ENCODE measurements at regions not wholly inside any gene's neighbourhood (a gene's known extent, or its start where the extent isn't known, plus 50 kb on each side); places are given as distances from the start of the nearest gene placed in this dataset.
"Not testable (repeated sequence)": the region's sequence is repeated elsewhere in the genome, so short reads cannot be mapped to it uniquely, and the experiment has no call there.

DNA sequence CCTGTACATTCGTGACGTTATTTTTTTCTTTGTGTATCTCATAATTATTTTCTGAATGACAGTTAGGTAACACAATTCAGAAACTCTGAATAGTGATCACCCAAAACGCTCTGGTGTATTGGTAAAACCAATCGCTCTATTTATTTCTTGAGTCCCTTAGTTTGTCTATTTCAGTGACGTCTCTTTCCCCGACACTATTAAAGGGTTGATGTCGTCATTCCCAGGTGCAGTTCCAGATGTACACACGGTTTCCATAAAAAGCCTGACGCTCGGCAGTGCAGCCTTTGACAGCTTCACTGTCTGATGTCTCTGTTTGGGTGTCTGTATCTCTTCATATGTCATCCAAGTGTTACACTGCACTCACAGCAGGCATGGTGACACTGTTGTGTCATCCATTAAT is 701.4 kb downstream of the TMEM121 start:
- no peaks in the 10 kb centered on the region for H3K27me3 Mint-ChIP-seq
- no peak for DNase-seq (ENCODE audit: low spot score, unreplicated experiment)
- H3K4me3 Mint-ChIP-seq (ENCODE audit: low read depth) = no peak overlapping the region
- H3K27ac Mint-ChIP-seq = no peak overlapping the region
- peaks cover 55% of the 10 kb centered on the region for H3K9me3 Mint-ChIP-seq (ENCODE audit: low read depth)
- H3K36me3 Mint-ChIP-seq (ENCODE audit: insufficient read depth) = peaks cover 2% of the 10 kb centered on the region
- TF ChIP-seq, protein P1, sequence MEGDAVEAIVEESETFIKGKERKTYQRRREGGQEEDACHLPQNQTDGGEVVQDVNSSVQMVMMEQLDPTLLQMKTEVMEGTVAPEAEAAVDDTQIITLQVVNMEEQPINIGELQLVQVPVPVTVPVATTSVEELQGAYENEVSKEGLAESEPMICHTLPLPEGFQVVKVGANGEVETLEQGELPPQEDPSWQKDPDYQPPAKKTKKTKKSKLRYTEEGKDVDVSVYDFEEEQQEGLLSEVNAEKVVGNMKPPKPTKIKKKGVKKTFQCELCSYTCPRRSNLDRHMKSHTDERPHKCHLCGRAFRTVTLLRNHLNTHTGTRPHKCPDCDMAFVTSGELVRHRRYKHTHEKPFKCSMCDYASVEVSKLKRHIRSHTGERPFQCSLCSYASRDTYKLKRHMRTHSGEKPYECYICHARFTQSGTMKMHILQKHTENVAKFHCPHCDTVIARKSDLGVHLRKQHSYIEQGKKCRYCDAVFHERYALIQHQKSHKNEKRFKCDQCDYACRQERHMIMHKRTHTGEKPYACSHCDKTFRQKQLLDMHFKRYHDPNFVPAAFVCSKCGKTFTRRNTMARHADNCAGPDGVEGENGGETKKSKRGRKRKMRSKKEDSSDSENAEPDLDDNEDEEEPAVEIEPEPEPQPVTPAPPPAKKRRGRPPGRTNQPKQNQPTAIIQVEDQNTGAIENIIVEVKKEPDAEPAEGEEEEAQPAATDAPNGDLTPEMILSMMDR (IDR thresholded peaks at IDR 0.05; ENCODE audit: unreplicated experiment) = no peak
- no peaks in the 10 kb centered on the region for H3K4me1 Mint-ChIP-seq (ENCODE audit: low read depth)

DNA sequence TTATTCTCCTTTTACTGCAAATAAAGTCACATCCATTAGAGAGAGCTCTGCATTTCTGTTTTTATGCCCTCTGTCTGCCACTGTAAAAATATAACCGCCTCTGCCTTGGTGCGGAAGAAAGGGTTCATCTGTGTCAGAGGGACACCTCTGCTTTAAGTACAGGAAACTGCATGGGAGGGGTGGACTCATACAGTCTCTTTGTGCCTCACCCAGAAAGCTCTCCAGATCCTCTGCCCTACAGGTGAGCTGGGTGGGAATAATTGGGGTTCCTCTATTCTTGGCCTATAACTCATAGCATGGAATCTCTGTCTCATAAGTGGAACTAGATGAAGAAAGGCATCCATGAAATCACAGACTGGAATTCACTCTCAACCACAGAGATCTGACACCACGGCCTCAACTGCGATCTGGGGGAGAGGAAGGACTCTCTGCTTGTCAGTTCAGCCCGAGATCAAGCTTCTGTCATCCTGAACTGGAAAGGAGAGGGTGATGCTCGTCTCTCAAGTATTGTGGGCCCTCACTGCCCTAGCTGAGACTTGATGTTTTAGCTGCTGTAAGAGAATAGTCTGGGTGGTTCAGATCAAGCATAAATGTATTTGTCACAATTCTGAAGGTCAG is 702.3 kb downstream of the TMEM121 start:
- no peaks in the 10 kb centered on the region for H3K4me1 Mint-ChIP-seq (ENCODE audit: low read depth)
- no peak overlapping the region for H3K4me3 Mint-ChIP-seq (ENCODE audit: low read depth)
- TF ChIP-seq, protein P1 (IDR thresholded peaks at IDR 0.05; ENCODE audit: unreplicated experiment) = no peak
- no peaks in the 10 kb centered on the region for H3K27me3 Mint-ChIP-seq
- H3K9me3 Mint-ChIP-seq (ENCODE audit: low read depth) = peaks cover 57% of the 10 kb centered on the region
- H3K36me3 Mint-ChIP-seq (ENCODE audit: insufficient read depth) = peaks cover 2% of the 10 kb centered on the region
- H3K27ac Mint-ChIP-seq = no peak overlapping the region
- DNase-seq (ENCODE audit: low spot score, unreplicated experiment) = no peak

DNA sequence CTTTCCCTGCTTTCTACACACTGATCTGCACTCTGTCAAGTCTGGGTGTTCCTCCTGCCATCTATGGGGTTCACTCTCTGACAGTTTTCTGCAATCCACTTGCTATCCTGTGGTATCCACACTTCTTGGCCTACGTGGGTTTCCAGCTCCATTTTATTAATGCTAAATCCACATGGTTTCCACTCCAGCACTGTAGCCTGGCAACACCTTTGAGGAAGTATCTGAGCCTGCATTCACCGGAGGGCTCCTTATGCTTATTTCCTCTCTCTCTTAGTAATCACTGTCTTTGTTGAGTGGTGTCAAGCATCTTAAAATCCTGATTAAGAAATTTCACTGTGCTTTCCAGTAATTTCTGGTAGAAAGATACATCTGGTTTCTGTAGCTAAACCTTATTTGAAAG is 703.7 kb downstream of the TMEM121 start:
- no peaks in the 10 kb centered on the region for H3K27me3 Mint-ChIP-seq
- DNase-seq (ENCODE audit: low spot score, unreplicated experiment) = no peak
- H3K4me1 Mint-ChIP-seq (ENCODE audit: low read depth) = no peaks in the 10 kb centered on the region
- TF ChIP-seq, protein P1 (IDR thresholded peaks at IDR 0.05; ENCODE audit: unreplicated experiment) = no peak
- H3K36me3 Mint-ChIP-seq (ENCODE audit: insufficient read depth) = peaks cover 2% of the 10 kb centered on the region
- no peak overlapping the region for H3K4me3 Mint-ChIP-seq (ENCODE audit: low read depth)
- no peak overlapping the region for H3K27ac Mint-ChIP-seq
- H3K9me3 Mint-ChIP-seq (ENCODE audit: low read depth) = peaks cover 51% of the 10 kb centered on the region

DNA sequence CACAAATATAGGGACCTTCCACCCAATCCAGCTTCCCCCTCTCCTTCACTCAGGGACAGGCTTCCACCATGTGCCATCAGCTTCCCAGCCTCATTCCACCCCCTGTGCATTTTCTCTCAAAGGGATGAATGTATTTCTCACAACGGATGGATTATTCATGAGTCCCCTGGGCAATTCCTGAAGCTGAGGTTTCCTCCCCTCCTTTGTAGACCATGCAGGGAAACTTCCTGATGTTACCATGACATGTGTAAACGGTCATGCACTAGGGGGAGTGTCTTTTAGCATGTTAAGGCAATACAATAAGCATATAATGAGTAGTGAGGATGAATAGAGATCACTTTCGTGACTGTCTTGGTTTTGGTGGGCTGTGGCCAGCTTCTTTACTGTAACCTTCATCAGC is 706.8 kb downstream of the TMEM121 start:
- not testable (repeated sequence) for H3K4me3 Mint-ChIP-seq (ENCODE audit: low read depth); H3K36me3 Mint-ChIP-seq (ENCODE audit: insufficient read depth); H3K4me1 Mint-ChIP-seq (ENCODE audit: low read depth); DNase-seq (ENCODE audit: low spot score, unreplicated experiment); H3K27me3 Mint-ChIP-seq; H3K27ac Mint-ChIP-seq
- H3K9me3 Mint-ChIP-seq (ENCODE audit: low read depth) = peaks cover 50% of the 10 kb centered on the region

DNA sequence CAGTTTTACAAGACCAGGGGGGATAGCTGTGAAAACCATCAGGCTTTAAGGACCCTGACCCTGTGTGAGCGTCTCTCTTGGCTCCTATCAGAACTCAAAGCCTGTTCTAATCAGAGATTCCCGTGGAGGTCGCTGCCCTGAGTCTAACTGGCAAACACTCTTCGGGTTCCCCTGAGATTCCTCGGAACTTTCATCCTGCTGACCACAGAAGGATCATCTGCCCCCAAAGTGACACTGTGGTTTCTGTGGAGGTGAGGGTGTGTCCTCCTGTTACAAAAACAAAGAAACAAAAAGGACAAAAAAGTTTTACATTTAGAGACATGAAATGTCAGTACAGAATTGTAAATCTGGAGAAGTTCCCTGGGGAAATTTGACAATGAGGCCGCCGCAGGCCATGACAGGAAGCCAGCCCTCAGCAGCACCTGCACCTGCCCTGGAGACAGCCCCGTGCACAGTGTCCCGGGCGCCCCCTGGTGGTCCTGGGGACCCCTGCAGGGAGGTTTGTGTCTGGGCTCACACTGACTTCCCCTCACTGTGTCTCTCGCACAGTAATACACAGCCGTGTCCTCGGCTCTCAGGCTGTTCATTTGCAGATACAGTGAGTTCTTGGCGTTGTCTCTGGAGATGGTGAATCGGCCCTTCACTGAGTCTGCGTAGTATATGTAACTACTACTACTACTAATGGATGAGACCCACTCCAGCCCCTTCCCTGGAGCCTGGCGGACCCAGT is 708.3 kb downstream of the TMEM121 start:
- not testable (repeated sequence) for H3K27ac Mint-ChIP-seq; DNase-seq (ENCODE audit: low spot score, unreplicated experiment); H3K4me3 Mint-ChIP-seq (ENCODE audit: low read depth); H3K27me3 Mint-ChIP-seq; H3K36me3 Mint-ChIP-seq (ENCODE audit: insufficient read depth); H3K4me1 Mint-ChIP-seq (ENCODE audit: low read depth)
- peaks cover 50% of the 10 kb centered on the region for H3K9me3 Mint-ChIP-seq (ENCODE audit: low read depth)

DNA sequence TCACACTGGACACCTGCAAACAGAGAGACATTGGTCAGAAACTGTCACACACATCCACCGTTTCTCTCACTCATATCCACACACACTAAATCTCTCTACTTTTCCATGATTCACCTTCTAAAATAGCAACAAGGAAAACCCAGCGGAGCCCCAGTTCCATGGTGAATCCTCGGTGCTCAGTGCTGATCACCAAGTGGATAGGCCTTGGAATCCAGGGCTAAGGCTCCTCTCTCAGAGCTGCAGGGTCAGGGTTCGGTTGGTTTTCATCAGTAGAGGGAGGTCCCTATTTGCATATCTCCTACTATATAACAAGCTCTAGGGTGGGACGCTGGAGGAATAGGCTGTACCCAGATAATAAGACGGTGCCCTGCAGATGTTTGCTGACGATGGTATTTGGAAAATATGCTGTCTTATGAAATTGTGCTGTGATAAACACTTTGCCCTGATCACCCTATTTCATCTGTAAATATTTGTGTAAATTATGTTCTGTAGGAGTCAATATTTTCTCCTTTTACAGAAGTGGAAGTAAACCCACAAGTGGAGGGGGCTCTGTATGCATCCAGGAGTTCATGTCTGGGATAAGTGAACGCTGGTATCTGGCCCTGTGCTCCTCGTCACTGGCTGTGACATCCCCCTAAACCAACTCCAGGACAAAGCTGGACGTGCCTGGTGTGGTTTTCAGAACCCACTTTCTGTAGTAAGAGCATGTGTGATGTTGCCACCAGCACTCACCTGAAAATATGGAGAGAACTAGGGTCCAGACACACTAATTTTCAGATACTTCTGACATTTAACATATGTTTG is 709.2 kb downstream of the TMEM121 start:
- peaks cover 2% of the 10 kb centered on the region for H3K36me3 Mint-ChIP-seq (ENCODE audit: insufficient read depth)
- peaks cover 53% of the 10 kb centered on the region for H3K9me3 Mint-ChIP-seq (ENCODE audit: low read depth)
- no peak for DNase-seq (ENCODE audit: low spot score, unreplicated experiment)
- H3K4me1 Mint-ChIP-seq (ENCODE audit: low read depth) = no peaks in the 10 kb centered on the region
- no peak overlapping the region for H3K4me3 Mint-ChIP-seq (ENCODE audit: low read depth)
- H3K27ac Mint-ChIP-seq = no peak overlapping the region
- no peaks in the 10 kb centered on the region for H3K27me3 Mint-ChIP-seq
- TF ChIP-seq, protein P1 (IDR thresholded peaks at IDR 0.05; ENCODE audit: unreplicated experiment) = no peak

Measured in progenitor cell of endocrine pancreas (in vitro differentiated cells).